Mesothelial cell of epicardium (in vitro differentiated cells): ENCODE measurements at regions not wholly inside any gene's neighbourhood (a gene's known extent, or its start where the extent isn't known, plus 50 kb on each side); places are given as distances from the start of the nearest gene placed in this dataset.

Source experiments
- DNase-seq, 2 experiments: peaks; one replicate each; pipeline ENCODE4 v3.0.0; 2021; ENCODE audit warnings: low spot score in 2 of 2; ENCODE audit not compliant: unreplicated experiment in 2 of 2
- H3K27ac Mint-ChIP-seq: 2 replicates; pipeline ENCODE4 v1.8.0; 2021; ENCODE audit warnings: mixed read lengths
- H3K27me3 Mint-ChIP-seq: 2 replicates; pipeline ENCODE4 v1.8.0; 2021; ENCODE audit warnings: low read depth, mixed read lengths
- H3K36me3 Mint-ChIP-seq: 2 replicates; pipeline ENCODE4 v1.8.0; 2021; ENCODE audit warnings: mixed read lengths
- H3K4me1 Mint-ChIP-seq: 2 replicates; pipeline ENCODE4 v1.8.0; 2021; ENCODE audit warnings: mixed read lengths
- H3K4me3 Mint-ChIP-seq: 2 replicates; pipeline ENCODE4 v1.8.0; 2021; ENCODE audit warnings: mild to moderate bottlenecking, moderate library complexity, mixed read lengths
- H3K9me3 Mint-ChIP-seq: 2 replicates; pipeline ENCODE4 v1.8.0; 2021; ENCODE audit warnings: mixed read lengths
- CTCF ChIP-seq: fragments of 200-600 bp; sonication (generic); IDR thresholded peaks from one replicate; pipeline ENCODE4 v1.5.0; 2021; ENCODE audit warnings: antibody characterized with exemption; ENCODE audit not compliant: unreplicated experiment

DNA sequence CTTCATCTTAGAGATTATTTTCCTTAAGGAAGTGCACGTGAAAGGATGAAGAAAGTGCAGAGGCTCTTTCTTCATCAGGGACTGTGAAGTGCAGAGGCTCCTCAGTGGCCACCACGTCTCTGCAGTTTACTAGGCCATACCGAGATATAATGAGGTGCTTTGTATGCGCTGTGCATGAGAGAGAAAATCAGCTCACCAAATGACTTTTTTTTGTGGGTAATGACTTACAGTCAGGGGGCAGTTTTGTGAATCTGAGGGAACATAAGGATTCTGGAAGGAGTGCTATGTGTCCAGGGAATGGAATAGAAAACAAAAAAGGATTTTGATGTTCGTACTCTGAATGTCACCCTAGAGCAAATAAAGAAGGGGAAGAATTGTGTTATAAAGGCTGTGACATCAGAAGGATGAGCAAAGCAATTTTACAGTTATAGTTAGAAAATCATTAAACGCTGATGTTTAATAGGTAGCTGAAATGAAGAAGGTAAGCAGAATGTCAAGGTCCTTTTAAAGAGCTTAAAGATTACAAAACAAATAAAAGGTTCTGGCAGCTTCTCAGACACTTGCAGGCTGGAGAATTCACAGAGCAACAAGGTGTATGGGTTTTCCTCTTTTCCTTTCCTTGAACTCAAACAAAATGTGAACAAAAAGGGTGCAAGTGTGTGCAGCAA, 247.5 kb upstream of the NOVA1 start:
- Mint-ChIP-seq H3K4me3 (no peak overlapping the region), H3K27ac (no peak overlapping the region), H3K4me1 (no peaks in the 10 kb centered on the region), H3K9me3 (no peaks in the 10 kb centered on the region), H3K36me3 (no peaks in the 10 kb centered on the region), H3K27me3 (no peaks in the 10 kb centered on the region)
- TF ChIP-seq CTCF, result no peak
- no peak for DNase-seq

DNA sequence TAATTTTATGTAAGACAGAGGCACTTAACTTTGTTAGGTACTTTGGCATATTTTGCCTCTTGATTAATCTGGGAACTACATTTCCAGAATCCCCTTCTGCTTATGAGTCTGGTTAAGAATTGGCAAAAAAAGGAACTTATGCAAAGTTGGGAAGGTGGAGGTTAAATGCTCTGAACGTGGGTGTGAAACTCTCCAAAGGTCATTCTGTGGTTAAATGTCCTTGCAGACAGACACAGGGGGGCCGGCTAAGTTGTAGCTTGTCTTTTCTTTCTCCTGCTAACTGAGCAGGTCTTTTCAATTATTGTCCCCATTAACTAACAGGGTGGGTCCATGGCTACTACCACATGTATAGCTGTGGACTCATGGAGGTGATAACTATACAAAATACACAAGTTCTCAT, 248.6 kb upstream of the NOVA1 start:
- H3K4me3 Mint-ChIP-seq, result no peak overlapping the region
- H3K27me3 Mint-ChIP-seq, result no peaks in the 10 kb centered on the region
- H3K4me1 Mint-ChIP-seq, result no peaks in the 10 kb centered on the region
- no peak for TF ChIP-seq CTCF
- peaks cover 7% of the 10 kb centered on the region for H3K9me3 Mint-ChIP-seq
- no peaks in the 10 kb centered on the region for H3K36me3 Mint-ChIP-seq
- no peak overlapping the region for H3K27ac Mint-ChIP-seq
- DNase-seq, result no peak

DNA sequence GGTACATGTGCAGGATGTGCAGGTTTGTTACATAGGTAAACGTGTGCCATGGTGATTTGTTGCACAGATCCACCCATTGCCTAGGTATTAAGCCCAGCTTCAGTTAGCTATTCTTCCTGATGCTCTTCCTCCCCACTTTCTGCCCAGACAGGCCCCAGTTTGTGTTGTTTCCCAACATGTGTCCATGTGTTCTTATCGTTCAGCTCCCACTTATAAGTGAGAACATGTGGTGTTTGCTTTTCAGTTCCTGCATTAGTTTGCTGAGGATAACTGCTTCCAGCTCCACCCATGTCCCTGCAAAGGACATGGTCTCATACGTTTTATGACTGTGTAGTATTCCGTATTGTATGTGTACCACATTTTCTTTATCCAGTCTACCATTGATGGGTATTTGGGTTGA, 251.7 kb upstream of the NOVA1 start:
- H3K36me3 Mint-ChIP-seq, result no peaks in the 10 kb centered on the region
- no peaks in the 10 kb centered on the region for H3K4me1 Mint-ChIP-seq
- no peak overlapping the region for H3K27ac Mint-ChIP-seq
- peaks cover 2% of the 10 kb centered on the region for H3K27me3 Mint-ChIP-seq
- peaks cover 10% of the 10 kb centered on the region for H3K9me3 Mint-ChIP-seq
- H3K4me3 Mint-ChIP-seq, result no peak overlapping the region
- DNase-seq, result no peak
- no peak for TF ChIP-seq CTCF

GRCh38 chr14:26851793-26852192, 254.0 kb upstream of the NOVA1 start:
- peaks cover 10% of the 10 kb centered on the region for H3K9me3 Mint-ChIP-seq
- peaks cover 3% of the 10 kb centered on the region for H3K27me3 Mint-ChIP-seq
- H3K36me3 Mint-ChIP-seq, result no peaks in the 10 kb centered on the region
- H3K4me1 Mint-ChIP-seq, result no peaks in the 10 kb centered on the region
- no peak overlapping the region for H3K27ac Mint-ChIP-seq
- DNase-seq, result no peak
- no peak for TF ChIP-seq CTCF
- H3K4me3 Mint-ChIP-seq, result no peak overlapping the region

GRCh38 chr14:26855077-26855753, 257.4 kb upstream of the NOVA1 start:
- no peaks in the 10 kb centered on the region for H3K4me1 Mint-ChIP-seq

More at GRCh38 chr14:26855077-26855753, 257.4 kb upstream of the NOVA1 start:
- Mint-ChIP-seq H3K4me3 (no peak overlapping the region), H3K27me3 (peaks cover 5% of the 10 kb centered on the region), H3K36me3 (no peaks in the 10 kb centered on the region), H3K27ac (no peak overlapping the region), H3K9me3 (peaks cover 10% of the 10 kb centered on the region)
- TF ChIP-seq CTCF, result no peak
- DNase-seq, result no peak
